SKM-1 (cell line): ENCODE measurements at regions not wholly inside any gene's neighbourhood (a gene's known extent, or its start where the extent isn't known, plus 50 kb on each side); places are given as distances from the start of the nearest gene placed in this dataset.

Source experiments
- DNase-seq: peaks from one replicate; lab custom pipeline; 2025; ENCODE audit not compliant: unreplicated experiment; lab: John Stamatoyannopoulos, UW

DNA sequence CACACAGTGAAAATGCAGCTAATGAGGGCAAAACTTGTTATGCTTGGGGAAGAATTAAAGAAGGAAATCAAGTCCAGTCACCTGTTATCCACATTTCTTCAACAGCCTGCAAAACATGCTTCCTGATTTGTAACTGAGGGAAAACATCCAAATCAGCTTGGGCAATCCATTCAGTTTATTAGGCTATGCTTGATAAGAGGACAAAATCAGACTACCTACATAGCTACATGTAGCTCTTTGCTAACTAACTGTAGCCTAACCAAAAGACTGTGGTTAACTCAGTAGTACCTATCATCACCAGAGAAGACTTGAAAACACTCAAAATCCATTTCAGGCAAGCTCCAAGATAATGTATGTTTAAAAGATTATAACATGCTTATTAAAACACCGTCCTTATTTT is 436.4 kb downstream of the SHQ1 start:
- no peak for DNase-seq

DNA sequence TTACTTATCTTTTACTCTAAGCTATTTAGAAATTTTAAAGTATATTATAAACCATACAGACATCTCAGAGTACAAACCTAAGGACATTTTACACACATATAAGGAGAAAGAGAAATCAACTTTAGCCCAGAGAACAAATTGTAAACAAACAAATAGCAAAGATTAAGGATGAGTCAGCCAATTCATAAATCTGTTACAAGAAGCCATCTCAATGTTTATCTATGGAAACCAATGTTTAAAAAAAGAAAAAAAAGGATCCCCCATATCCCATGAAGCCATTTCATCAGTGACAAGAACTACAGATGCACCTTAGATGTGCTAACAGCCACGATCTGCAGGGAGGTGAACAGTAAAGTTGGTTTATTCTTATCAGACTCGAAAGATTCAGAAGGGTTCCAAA is 437.1 kb downstream of the SHQ1 start:
- DNase-seq, result no peak

DNA sequence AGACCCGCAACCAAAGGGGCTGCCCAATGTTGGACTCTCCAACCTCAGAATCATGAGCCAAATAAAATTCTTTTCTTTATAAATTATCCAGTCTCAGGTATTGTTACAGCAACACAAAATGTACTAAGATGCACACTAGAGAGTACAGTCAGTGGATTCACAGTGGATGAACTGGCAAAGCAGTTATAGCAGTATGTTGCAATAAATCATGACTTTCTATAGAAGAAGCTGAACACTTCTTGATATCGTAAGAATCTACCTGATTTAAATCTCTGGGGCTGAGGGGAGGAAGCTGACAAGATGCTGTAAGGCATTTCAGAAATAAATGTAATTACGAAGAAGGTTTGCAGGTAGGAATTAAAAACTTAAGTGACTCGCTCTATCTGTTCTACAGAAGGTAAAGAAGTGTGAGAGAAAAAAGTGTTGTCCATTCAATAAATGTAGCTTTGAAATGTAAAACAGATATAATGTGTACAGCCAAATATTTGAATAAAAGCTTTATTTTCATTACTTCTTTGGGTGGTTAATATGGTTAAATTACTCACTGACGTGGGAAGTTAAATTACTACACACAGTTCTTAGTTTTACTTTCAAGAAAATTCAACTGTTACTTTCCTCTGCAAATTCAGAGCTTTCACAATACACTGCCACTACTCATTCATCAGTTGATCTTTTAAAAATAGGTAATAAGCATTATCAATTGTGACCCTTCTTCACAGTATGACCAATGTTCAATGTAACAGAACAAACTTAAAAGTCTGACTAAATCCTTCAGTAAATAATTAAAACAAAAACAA is 439.1 kb downstream of the SHQ1 start:
- DNase-seq, result no peak

DNA sequence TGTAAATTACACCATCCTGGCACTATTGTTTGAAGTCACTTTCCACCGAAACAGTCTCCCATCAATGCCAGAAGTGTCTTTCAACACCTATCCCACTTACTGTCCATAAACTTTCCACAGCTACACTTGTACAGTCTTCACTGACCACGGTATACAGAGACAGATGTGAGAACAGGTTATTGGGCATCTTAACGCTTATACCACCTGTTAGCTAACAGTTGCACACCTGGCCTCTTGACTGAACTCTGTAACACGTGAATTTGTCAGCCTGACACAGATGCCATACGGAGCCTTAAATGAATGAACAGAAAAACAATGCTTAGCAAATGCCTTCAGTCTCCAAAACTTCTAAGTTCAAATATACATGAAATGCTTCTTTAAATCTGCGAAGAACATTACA is 440.5 kb downstream of the SHQ1 start:
- no peak for DNase-seq

DNA sequence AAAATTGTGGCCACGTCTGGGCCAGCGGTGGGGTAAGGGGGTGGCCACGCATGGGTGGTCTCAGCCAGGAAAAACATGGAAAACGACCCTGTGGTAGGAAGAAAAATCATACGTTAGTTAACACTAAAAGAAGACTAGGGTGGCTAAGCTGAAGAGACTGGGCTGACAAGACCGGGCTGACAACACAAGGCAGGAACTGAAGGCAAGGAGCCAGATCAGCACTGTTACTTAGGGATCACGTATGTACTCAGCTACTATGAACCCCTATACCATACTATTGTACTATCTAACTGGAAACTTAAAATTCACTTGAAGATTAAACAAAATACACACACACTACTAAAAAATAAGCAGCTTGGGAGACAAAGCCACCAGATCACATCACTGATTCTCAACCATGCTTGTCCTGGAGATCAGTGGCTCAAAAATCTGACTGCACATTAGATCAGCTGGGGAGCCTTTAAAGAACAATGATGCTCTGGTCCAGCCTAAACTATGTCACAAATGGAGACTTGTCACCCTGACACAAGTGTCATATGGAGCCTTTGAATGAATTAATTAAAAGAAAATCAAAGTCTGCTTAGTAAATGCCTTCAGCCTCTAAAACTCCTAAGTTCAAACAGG is 442.2 kb downstream of the SHQ1 start:
- DNase-seq, result no peak

DNA sequence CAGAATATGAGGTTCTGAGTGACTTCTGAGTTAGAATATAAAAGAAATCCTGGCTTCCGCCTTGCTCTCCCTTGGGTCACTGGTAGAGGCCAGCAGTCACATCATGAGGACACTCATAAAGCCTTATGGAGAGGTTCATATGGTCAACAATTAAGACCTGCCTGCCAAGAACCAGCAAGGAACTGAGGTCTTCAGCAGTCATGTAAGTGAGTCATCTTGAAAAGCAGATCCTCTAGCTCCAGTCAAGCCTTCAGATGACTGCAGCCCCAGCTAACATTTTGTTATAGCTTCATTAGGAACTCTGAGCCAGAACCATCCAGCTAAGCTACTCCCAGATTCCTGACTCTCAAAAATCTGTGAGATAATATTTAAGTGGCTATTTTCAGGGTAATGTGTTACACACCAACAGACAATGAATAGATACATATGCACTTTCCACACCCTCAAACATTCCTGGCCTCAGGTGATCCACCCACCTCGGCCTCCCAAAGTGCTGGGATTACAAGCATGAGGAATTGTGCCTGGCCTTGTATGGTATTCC is 447.2 kb downstream of the SHQ1 start:
- no peak for DNase-seq

DNA sequence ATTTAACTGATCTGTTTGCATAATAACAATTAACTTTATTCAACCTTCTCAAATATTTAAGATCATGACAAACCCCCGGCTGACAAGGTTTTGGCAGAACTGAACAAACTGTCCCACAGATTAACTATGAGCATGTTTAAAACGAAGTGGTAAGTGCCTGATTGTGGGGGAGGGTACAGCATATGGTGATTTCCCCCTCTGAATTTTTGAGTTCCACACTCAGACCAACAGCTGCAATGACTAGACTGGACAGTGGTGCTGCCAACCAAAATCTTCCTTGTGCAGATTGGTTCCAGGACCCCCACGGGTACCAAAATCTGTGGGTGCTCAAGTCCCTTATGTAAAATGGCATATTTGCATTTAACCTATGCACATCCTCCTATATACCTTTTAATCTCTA is 449.5 kb downstream of the SHQ1 start:
- DNase-seq, result no peak

DNA sequence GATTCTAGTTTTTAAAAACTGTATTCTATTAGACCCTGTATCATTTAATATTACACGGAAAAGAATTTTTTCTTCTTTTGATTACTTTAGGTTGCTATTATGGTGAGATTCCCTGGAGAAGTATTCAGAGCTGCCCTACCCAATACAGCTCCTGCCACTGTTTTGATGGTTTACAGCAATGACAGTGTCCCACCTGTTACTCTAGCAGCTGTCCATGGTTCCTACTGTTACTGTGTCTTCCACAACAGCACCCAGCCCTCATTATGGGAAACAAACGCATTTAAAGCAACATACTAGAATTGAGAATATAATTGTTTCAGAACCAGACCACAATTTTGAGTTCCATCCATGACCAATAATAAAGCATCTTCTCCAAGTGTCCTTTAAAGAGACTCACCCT is 450.7 kb downstream of the SHQ1 start:
- no peak for DNase-seq

DNA sequence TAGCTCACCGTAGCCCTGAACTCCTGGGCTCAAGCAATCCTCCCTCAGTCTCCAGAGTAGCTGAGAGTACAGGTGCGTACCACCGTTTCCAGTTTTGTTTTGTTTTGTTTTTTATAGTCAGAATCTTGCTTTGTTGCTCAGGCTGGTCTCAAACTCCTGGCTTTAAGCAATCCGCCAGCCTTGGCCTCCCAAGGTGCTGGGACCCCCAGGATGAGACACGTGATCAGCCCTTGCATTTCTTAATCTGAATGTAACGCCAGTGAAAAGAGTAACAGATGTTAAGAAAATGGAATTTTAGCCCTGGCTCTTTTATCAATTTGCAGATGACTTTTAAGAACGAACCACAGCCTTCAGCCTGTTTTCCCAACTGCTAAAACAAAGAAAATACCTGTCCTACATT is 451.3 kb downstream of the SHQ1 start:
- DNase-seq, result no peak

DNA sequence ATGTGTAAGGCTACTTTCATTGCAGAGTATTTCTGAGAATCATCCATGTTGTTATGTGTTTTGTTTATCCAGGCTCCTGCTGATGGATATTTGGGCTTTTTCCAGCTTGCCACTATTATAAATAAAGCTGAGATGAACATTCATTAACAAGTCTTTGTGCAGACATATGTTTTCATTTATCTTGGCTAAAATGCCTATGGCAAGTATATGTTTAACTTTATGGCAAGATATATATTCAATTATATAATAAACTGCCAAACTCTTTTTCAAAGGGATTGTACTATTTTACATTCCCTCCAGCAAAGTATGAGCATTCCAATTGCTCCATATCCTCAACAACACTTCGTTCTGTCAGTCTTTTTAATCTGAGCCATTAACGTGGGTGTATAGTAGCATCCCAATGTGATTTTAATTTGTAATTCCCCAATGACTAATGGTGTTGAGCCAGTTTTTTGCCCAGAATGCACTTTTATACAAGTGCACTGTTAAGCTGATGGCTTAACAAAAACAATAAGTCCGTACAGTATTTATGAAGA is 452.4 kb downstream of the SHQ1 start:
- no peak for DNase-seq

DNA sequence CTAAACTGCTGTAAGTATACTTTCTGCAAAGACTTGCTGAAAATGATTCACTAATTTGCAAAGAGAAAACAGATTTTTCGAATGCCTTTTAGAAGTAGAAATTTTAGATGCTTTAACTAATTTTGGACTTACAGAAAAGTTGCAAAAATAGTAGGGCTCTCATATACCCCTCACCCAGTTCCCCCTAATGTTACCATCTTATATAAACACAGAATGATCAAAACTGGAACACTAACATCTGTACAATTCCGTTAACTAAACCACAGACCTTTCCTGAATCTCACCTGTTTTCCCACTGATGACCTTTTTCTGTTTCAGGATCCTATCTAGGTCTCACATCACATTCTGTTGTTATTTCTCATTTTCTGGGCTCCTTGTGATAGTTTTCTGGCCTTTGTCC is 454.8 kb downstream of the SHQ1 start:
- no peak for DNase-seq

DNA sequence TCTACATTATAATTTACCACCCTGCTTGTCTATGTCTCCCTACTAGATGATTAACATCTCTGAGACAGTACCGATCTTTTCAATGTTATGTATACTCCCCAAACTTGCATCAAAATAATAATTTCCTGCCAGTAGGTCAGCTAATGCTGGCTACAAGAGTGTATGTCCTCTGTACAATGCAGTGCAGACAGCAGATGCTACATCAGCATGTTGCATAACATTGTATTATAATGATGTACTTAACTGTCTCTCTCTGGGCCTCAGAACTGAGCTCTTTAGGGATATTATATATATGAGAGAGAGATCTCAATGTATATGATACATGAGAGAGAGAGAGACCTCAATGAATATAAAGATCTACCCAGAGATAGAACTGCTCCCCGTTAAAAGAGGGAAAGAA is 456.6 kb downstream of the SHQ1 start:
- no peak for DNase-seq

DNA sequence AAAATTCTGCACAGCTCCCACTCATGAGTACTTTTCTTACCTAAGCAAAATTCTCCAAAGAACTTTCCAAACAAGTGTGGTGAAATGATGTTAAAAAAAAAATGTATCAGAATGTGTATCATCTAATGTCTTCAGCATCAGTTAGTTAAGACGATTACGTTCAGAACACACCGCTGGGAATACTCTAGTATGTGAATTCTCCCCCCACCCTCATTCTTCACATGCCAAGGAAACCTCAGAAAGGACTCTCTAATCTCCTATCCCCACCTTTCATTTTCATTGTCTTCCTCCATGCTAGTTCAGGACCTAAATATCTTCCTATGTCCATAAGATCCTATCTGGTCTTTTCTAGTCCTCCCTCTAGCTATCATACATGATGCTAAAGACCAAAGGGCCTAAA is 457.4 kb downstream of the SHQ1 start:
- no peak for DNase-seq

DNA sequence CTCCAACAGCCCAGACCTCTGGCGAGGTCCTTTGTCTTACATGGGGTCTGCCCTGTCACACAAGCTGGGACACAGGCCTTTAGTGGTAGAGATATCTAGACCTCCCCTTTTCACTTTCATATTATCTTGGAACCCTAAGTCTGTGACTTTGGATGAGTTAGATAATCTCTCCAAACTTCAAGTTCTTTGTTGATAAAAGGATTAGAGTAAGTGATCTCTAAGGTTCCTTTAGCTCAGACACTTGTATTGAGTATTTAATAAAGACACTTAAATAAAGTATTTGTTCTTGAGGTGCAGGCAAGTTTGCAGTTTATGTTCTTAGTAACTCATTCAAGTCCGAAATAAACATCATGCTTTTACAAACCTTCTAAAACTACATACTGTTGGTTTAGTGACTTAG is 459.6 kb downstream of the SHQ1 start:
- no peak for DNase-seq

DNA sequence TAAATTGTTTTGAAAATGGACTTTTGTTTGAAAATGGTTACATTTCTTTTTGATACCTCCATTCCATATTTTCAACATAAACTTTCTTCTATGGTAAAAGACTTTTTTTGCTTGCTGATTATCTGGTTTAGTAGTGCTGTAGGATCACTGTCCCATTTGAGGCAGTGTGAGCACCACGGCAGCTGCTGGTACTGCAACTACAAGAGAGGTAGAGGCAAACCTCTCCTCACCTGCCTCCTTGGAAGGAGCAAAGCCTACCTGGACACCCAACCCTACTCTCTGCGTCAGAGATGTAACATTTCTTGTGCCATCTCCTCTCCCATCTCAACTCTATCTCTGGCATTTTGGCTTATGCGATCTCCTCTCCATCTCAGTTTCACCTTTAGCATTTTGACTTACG is 460.1 kb downstream of the SHQ1 start:
- DNase-seq, result no peak

DNA sequence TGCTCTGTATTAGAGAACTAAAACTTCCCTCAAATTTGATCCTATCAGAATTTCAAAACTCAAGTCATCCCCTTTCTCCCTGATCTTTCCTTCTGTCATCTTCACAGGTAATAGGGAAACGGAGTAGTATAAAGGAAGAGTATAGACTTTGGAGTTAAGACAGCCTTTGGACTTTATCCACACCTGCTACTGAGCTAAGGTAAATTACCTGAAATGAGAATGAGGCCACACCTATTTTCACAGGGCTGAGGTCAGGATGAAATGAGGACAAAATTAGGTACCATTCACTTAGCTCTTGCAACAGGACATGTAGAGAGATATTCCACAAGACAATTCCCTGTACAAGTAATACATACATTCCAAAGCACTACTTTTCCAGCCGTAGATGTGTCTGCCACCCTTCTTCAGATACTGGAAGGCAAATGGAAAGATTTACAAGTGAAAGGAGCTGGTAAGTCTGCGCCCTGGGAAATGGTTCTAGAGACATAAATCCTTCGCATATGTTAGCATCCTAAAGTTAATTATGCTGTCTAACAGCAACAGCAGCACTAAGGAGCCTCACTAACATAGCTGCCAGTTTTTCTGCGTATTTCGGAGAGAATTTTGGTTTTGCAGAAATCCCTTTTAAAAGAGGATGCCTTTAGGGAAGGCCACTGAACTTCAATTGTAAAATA is 461.8 kb downstream of the SHQ1 start:
- DNase-seq, result no peak

DNA sequence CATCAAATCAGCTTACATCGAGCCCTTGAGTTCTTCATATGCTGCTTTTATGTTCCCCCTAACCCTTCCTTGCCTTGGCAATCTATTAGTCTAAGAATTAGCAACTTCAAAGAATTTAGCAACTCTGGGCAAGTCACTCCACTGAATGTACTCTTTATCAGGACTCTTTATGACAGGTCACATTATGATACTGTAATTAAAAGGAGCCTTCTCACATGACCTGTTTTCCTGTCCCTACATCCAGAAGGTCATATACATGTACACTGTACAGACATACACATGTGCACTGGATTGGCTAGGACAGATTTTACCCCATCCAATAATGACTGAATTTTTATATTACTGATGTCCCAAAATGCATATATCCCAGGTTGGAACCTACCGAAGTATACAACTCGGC is 463.1 kb downstream of the SHQ1 start:
- DNase-seq, result no peak

DNA sequence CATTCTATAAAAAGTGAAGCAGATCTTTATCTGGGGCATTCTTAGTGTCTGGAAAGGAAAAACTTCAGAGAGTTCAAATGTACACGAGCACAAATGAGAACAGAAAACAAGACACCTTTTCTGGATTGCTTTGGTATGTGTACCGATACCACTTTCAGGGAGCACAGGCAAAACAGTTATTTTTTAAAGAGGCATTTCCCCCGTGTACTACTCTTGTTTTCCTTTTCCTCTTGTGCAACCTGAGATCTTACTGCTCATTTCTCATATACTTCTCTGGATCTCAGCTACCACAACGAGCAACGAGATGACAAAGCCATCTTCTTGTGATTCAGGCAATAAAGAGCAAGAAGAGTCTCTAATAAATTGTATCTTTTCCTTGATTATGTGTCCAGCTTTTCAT is 463.6 kb downstream of the SHQ1 start:
- DNase-seq, result no peak

DNA sequence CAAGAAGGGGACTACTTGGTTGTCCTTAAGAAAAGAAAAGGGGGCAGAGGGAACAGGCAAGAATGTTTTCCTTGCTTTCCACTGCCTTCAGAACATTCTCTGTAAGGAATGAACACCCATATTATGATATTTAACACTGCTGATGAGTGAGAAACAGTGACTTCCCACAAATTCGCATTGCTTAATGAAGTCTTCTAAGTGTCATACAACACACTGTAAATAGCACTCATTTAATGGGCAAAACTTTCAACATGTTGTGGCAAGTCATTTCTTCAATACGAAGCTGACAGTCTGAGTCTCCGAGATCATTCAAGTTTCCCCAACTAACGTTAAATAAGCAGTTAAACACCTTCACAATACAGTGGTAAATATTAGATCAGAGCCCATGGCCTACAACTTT is 464.4 kb downstream of the SHQ1 start:
- DNase-seq, result no peak

DNA sequence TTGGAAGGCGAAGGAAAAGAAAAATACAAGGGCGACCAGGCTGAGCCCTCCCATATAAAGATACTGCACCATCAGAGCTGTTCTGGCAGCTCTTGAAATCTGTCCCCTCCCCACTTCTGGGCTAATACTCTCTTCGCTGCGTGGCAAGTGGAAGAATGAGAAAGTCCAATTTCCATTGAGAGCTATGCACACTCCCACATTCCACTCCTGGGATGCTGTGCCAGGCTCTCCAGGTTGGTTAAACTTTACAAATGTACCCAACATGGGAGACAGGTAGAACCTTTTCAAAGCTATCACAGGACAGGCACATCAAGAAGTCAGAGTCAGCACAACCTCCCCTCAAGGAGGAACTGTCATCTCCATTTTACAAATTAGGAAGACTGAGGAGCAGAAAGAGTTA is 465.0 kb downstream of the SHQ1 start:
- no peak for DNase-seq

DNA sequence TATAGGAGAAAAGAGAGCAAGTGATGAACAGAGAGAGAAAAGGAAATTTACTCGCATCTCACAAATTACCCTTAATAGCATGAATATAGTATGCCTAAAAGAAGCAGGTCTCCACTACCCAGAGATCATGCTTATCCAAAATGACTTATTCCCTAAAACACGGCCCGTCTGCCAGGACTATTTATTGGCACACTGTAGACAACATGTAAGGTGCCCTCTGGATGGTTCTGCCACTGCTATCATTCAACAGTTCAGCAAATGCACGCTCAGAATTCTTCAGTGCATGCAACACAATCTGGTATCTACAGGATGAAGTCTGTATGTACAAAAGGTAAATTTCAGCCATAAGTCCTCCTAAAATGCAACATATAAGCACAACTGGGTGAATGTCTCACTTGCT is 465.8 kb downstream of the SHQ1 start:
- DNase-seq, result no peak

DNA sequence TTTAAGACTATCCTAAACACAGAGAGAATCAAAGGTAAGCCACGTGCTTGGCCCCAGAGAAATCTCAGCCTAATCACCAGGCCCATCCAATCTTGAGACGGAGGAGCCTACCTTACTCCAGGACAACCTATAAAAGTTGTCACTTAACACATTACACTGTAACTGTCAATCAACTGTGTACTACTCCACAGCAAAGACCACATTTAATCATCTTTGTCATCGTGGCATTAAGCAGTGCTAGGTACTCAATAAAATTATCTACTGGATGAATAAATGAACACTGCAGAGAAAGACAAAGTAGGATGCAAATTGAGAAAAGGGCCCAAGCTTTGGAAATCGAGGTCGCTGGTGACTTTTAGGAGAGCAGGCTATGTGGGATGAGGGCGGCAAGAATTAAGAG is 466.7 kb downstream of the SHQ1 start:
- no peak for DNase-seq
